HG03520 (cell line): ENCODE measurements at regions not wholly inside any gene's neighbourhood (a gene's known extent, or its start where the extent isn't known, plus 50 kb on each side); places are given as distances from the start of the nearest gene placed in this dataset.
"Not testable (repeated sequence)": the region's sequence is repeated elsewhere in the genome, so short reads cannot be mapped to it uniquely, and the experiment has no call there.

Source experiments
- ATAC-seq: cut with Tn5 transposase; IDR thresholded peaks from one replicate; pipeline ENCODE4 v1.9.1; 2021; ENCODE audit warnings: mild to moderate bottlenecking, moderate library complexity; ENCODE audit not compliant: unreplicated experiment

DNA sequence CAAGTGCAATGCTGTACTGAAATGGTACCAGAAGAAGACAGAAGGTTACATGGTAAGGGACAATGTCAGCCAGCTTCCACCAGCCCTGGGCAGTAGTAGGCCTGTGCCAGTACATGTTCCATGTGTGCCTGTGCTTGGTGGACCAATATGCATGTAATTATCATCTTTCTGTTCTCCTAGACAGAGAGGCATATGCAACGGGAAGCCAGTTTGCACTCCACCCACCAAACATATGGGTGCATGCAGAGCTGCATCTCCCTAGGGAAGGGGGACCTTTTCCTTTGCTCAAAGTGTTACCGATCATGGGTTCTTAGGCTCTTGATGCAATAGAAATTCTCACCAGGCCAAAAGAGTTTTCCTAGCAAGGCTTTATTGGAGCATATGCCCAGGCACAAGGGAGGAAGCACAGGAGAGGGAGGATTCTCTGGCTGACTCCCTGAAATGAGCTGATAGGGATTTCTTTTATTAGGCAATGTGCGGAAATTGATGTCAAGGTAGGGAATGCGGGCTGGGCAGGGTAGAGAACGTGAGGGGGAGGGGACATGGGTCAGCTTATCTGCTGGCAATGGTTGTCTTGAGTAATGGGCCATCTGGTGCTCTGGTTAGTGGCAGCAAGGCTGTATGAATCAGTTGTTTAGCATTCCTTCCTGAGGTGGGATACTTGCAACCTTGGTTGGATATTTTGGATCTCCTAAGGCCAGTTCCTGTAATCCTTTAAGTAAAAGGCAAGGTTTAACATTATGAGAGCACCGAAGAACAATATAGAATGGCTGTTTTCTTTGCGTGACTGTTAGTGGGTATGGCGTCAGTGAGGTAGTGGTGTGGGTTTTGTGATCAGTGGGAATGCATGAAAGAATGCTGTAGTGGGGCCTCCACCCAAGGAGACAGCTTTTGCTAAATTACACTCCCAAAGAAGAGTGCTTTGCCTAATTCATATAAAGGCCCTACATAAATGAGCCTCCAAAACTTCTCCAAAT is 102.5 kb downstream of the CDRT15L2 start:
- not testable (repeated sequence) for ATAC-seq

DNA sequence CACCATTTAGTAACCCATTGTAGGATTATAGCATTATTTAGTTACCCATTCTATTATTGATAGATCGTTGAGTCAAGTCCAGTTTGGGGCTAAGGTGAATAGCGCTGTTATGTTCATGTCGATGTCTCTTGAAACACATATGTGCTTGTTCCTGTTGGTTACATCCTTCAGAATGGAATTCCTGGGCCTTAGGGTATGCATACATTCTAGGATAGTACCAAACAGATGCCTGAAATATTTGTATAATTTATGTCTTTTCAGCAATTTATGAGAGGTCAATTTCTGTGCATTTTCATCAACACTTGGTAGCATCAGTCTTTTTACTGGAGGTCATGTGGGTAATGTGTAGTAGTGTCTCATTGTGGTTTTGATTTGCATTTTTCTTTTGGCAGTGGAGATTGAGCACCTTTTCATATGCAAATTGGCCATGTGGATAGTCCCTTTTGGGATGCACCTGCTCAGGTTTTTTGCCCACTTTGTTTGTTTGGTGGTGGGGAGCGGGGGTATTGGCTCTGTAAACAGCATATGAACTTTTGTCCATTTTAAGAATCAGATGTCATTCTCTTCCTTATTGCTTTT is 104.2 kb downstream of the CDRT15L2 start:
- ATAC-seq, result not testable (repeated sequence)

DNA sequence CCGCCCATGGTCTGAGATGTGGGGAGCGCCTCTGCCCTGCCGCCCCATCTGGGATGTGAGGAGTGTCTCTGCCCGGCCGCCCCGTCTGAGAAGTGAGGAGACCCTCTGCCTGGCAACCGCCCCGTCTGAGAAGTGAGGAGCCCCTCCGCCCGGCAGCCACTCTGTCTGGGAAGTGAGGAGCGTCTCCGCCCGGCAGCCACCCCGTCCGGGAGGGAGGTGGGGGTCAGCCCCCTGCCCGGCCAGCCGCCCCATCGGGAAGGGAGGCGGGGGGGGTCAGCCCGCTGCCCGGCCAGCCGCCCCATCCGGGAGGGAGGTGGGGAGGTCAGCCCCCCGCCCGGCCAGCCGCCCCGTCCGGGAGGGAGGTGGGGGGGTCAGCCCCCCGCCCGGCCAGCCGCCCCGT is 105.5 kb downstream of the CDRT15L2 start:
- ATAC-seq, result not testable (repeated sequence)

DNA sequence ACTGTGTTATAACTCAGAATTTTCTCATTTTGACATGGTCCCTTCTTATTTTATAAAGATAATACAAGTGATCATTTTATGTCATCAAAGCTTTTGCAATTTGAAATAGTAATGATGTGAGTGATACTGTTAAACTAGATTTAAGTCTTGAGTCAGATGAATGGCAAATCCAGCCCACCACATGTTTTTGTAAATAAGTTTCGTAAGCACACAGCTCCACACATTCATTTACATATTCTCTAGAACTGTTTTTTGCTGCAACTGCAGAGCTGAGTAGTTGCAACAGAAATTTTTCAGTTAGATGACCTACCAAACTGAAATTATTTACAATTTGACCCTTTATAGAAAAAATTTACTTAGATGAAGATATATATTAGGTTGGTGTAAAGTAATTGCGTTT is 108.1 kb downstream of the CDRT15L2 start:
- ATAC-seq, result not testable (repeated sequence)

DNA sequence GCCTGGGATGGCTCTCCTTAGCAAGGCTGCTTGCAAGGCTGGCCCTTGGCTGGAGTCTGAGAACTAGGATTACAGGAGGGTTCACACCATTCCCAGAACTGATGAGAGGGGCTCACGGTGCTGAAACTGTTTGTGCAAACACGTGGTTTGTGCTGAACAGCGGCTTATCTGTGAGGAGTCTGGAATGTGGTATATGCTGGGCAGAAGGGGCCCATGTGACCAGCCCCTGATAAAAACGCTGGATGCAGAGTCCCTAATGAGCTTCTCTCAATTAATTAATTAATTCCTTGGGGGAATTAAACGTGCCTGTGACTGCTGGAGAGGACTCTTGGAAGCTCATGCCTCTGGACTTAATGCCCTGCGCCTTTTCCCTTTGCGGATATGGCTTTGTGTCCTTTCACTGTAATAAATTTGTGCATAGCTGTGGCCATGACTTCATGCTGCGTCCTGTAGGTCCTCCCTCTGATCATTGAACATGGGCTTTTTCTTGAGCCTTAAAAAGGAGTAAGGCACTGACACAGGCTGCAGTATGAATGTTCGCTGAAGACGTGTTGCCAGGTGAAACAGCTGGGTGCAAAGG is 109.7 kb downstream of the CDRT15L2 start:
- not testable (repeated sequence) for ATAC-seq

DNA sequence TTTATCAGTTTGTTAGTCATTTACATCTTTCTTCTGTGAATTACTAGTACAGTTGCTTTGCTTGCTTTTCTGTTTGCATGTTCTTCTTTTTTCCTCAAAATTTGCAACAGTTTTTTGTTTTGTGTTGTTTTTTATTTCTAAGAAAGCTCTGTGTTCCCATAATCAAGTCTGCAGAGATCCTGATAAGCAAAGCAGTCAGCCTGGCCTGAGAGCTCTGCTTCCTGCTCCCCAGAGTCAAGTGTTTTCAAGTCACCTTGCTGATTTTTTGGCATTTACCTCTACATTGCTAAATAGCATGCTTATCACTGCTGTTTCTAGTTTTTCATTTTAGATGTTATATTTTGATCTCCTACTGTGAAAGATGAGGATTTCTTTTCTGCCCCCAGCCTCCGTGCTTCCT is 113.2 kb downstream of the CDRT15L2 start:
- ATAC-seq, result not testable (repeated sequence)

DNA sequence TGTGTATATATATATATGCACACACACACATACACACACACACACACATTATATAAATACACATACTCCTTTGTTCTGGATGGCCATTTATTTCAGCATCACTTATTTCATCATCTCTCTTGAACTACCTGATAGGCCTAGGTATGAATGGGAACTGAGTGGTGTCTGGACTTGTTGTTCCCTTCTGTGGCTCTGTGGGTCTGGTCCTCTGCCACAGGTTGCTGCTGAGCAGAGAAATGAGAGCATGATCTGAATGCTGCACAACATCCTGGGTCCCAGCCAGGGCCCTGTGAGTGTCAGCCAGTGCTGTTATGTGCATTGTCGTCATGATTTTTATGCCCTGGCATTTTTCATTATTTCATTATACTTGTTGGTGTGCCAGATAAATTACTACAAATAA is 116.3 kb downstream of the CDRT15L2 start:
- ATAC-seq, result not testable (repeated sequence)

DNA sequence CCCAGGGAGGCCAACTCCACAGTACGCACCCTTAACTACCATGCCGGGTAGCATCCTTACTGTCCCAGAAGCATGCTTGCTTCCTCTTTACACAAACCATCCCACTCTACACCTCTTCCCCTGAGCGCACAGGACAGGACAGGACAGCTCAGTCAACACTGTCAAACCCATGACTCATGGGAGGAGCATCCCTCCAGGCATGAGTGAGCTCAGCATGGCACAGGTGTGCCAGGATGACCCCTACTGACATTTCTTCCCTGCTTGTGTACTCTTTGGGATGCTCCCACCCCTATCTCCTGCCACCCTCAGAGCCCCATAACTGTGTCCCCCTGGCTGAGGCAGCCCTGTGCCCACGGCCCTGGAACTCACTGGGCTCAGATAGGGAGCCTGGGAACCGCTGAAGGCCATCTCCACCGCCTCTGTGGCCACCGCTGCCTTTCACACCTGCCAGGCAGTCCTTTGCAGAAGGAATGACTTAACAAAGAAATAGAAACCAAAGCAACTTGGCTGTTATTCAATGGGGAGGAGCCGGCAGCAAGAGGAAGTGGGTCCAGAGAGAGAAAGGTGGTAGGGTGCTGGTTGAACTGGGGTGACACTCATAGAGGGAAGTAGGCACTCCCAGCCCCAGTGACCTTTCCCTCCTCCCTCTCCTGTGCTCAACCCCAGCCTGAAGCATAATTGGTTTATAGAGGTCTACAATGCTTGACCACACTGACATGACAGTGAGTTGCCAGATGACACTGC is 119.1 kb downstream of the CDRT15L2 start:
- peak; percentile 83 for ATAC-seq

DNA sequence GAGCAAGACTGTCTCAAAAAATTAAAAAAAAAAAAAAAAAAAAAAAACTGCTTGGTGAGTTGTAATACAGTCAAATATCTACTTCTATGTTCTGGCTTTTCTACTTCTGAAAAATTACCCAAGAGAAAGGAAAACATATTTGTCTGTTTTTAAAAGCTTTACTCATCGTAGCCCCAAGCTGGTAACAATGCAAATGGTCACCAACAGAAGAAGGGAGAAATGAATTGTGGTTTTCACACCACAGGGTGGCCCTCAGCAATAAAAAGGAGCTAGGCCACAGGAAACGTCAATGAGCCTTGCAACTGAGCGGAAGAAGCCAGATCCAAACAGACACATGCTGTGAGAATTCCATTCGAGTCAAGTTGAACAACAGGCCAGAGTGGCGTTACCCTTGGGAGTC is 121.0 kb downstream of the CDRT15L2 start:
- not testable (repeated sequence) for ATAC-seq

DNA sequence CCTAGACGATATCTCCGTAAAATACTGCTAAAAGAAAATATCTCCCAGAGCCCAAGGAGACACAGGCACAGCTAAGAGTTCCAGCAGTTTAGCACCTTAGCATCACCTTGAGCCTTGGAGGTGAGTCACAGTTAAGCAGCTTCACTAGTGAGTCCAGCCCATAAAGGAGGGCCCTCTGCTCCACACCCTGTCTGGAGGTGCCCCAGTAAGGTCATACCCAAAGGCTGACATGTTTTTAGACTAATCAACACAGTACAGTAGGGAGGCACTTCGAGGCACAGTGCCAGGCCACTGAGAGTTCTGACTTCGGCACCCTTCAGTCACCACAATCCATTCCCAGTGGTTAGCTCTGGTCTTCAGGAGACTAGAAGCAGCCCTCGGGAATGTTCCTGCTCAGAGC is 121.8 kb downstream of the CDRT15L2 start:
- not testable (repeated sequence) for ATAC-seq

DNA sequence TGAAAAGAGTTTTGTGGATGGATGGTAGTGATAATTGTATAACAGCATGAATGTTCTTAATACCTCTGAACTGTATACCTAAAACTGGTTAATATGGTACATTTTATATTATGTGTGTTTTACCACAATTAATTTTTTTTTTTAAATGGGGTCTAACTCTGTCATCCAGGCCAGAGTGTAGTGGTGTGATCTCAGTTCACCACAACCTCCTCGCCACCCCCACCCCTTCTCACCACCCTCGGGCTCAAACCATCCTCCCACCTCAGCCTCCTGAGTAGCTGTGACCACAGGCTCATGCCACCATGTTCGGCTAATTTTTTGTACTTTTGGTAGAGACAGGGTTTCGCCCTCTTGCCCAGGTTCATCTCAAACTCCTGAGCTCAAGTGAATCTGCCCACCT is 123.2 kb downstream of the CDRT15L2 start:
- no peak for ATAC-seq

DNA sequence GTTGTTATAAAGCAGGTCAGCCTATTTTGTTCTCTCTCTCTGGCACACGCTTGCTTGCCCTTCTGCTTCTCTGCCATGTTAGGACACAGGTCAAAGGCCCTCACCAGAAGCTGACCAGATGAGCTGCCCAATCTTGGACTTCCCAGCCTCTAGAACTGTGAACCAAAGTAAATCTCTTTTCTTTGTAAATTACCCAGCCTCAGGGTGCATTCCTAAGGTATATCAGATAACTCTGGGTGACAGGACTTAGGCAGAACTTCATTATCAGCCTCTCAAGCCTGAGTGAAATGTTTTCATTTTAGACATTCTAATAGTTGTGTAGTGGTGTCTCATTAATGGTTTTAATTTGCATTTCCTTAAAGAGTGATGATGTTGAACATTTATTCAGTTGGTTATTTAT is 124.3 kb downstream of the CDRT15L2 start:
- ATAC-seq, result no peak

DNA sequence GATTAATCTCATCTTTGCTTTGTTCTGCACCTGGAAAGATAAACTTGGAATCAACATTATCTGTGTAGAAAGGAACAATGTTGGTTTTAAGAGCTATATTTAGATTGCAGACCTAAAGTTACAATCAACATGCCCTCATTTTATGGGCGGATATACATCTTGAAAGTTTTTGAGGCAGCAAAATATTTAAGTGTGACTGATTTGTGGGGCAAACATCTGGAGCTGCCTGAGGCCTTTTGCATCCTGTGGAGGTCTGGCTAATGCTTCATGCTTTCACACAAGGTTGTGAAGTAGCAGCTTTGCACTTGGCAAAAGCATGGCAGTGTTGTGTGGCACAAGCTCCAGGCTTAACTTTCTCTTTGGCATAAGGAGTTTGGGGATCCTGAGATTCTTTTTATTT is 125.7 kb downstream of the CDRT15L2 start:
- ATAC-seq, result not testable (repeated sequence)

DNA sequence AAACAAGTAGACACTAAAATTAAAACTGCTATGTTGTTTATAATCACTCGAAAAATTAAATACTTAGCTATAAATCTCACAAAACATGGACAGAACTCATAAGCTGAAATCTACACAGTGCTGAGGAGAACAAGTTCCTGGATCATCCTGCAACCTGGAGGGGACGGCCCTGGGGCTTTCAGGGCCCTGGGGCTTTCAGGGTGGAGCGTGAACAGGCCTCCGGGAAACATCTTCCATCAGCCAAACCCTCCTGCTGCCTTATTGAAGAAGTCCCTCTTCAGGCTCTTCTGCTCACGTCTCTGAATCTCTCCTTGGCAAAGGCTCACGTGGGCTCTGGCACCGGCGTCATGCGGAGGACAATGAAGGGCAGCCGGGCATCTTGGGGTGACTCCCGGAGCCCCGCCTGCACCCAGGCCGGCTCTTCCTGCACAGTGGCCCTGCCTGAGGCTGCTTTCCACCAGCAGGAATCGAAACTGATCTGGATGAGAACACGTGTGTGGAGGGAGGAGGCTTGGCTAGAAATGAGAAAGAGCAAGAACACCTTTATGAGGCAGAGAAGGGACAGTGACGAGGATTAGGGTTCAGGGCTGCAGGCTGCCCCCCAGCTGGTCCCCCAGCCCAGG is 127.3 kb downstream of the CDRT15L2 start:
- no peak for ATAC-seq

DNA sequence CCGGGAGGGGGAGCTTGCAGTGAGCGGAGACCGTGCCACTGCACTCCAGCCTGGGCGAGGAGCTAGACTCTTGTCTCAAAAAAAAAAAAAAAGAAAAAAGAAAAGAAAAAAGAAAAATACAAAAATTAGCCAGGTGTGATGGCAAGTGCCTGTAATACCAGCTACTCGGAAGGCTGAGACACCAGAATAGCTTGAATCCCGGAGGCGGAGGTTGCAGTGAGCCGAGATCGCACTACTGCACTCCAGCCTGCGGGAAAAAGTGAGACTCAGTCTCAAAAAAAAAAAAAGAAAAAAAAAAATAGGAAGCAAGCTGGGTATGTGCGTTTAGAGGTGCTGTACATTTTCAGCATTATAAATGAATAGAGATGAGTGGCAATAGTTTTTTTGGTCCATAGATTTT is 129.3 kb downstream of the CDRT15L2 start:
- not testable (repeated sequence) for ATAC-seq

DNA sequence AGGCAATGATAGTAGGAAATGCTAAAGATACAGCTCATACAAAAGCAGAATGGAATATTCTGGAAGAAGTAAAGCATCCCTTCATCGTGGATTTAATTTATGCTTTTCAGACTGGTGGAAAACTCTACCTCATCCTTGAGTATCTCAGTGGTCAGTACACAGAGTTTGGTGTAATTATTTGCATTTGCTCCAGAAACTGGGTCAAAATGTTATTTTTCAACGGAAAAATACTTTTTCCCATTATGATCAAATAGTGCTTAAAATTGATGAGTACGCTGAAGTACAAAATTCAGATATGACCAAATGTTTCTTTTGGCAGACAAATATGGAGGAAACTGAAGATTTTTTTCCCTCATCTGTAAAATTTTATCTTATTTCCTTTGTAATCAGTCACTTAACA is 137.0 kb downstream of the CDRT15L2 start:
- not testable (repeated sequence) for ATAC-seq

DNA sequence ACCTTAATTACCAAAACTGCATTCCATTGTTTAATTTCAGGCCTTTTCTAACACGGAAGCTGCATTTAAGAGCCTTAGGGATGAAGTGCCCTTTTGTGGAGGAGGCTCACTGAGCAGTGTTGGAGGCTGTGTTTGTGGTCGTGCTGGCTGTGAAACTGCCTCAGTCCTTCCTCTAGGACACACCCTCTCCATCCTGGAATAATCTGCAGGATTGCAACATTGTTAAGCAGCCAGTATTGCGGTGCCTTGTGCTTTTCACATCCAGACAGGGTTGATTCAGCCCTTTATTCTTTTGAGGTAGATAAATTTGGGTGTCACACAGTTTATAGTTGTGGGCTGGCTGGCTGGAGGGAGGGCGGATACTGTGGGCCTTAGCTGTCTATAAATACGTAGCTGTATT is 141.6 kb downstream of the CDRT15L2 start:
- ATAC-seq, result no peak

DNA sequence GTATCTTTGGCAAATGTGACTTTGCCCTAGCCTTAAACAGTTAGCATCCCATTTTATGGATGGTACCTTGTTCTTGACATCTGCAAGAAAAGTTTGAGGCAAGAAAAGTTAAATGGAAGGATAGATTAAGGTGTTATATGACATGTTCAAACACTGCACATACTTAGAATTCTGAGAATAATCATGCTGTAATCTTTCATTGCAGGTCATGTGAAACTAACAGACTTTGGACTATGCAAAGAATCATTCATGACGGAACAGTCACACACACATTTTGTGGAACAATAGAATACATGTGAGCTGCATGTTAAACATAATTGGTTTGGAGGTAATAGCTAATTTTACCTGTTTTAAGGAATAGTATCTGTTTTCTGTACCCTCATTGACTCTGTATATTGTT is 144.9 kb downstream of the CDRT15L2 start:
- ATAC-seq, result not testable (repeated sequence)

DNA sequence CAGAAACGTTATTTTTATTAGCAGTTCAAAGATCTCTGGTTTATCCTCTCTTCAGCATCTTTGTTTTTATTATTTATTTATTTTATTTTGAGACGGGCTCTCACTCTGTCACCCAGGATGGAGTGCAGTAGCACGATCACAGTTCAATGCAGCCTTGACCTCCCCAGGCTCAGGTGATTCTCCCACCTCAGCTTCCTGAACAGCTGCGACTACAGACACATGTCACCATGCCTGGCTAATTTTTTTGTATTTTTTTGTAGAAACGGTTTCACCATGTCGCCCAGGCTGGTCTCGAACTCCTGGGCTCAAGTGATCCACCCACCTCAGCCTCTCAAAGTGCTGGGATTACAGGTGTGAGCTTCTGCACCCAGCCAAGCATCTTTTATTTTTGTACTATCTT is 147.7 kb downstream of the CDRT15L2 start:
- not testable (repeated sequence) for ATAC-seq

DNA sequence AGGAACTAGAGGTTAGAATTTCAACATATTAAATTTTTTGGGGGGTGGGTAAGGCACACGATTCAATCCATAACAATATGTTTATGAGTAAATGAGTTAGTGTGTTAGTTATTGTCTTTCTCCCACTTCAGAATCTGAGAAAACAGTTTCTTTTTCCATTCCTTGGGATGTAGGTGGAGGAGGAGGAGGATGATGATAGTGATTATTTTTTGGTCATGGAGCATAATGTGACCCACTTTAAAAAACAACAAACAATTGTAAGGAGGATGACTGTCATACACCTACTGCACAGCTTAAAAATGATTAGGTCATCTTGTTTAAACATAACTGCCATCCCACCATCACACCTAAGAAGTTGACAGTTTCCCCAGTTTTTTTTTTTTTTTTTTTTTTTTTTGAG is 148.7 kb downstream of the CDRT15L2 start:
- no peak for ATAC-seq

DNA sequence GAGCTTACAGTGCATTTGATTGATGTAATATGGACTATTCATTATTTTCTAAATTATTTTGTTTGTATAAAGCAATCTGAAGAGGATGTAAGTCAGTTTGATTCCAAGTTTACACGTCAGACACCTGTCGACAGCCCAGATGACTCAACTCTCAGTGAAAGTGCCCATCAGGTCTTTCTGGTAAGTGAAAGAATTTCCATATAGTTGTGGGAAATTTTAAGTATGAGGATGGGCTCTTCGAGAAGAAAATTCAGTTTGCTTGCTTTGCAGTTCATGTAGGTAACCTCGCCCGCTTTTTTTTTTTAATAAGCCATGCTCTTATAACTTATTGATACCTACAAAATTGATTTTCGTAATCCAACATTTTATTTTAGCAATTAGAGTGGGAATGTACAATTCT is 151.6 kb downstream of the CDRT15L2 start:
- not testable (repeated sequence) for ATAC-seq
